IPS-18c (cell line): ENCODE measurements at regions not wholly inside any gene's neighbourhood (a gene's known extent, or its start where the extent isn't known, plus 50 kb on each side); places are given as distances from the start of the nearest gene placed in this dataset.

Experiments used
- H3K4me3 ChIP-seq: 2 replicates; pipeline ENCODE4 v1.7.0; 2013; ENCODE audit warnings: low read depth, mild to moderate bottlenecking, low read length, moderate library complexity; ENCODE audit not compliant: insufficient read depth
- H3K9me3 ChIP-seq: one replicate; pipeline ENCODE4 v1.6.1; 2013; ENCODE audit warnings: mild to moderate bottlenecking, low read length, moderate library complexity; ENCODE audit not compliant: control insufficient read depth, insufficient read depth

DNA sequence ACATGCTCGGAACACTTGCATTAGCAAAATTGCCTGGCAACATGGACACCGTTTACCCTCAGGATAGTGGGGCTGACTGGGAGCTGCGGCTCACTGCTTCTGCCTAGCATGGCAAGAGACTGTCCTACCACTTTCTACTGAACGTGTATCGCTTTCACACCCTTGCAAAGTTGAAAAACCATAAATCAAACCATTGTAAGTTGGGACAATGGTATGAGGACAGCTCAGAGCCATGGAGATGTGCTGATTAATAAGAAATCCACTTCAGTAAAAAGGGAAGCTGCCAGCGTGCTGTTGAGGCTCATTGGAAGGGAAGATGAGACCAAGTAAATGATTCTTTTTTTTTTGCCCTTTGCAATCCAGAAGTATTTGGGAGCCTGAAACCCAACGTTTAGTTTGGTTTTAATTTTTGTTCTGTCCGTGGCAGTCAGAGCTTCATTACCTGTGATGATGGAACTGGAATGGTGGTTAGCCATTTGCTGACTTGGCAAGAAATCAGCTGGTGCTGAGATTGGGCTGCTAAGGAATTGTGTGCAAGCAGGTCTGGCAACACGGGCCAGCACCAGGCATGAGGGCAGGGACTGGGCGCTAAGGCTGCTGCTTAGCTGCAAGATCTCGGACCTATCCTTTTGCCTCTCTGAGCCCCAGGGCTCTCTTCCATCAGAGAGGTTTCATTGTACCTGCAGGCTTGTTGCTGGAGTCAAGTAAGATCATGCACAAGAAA lies 75.5 kb upstream of the HS6ST1 start:
- no peak overlapping the region for H3K4me3 ChIP-seq
- H3K9me3 ChIP-seq, result no peaks in the 10 kb centered on the region

- no peak overlapping the region for H3K4me3 ChIP-seq
- H3K9me3 ChIP-seq, result no peaks in the 10 kb centered on the region
These were observed 76.5 kb upstream of the HS6ST1 start for GRCh38 chr2:128395196-128395595.

DNA sequence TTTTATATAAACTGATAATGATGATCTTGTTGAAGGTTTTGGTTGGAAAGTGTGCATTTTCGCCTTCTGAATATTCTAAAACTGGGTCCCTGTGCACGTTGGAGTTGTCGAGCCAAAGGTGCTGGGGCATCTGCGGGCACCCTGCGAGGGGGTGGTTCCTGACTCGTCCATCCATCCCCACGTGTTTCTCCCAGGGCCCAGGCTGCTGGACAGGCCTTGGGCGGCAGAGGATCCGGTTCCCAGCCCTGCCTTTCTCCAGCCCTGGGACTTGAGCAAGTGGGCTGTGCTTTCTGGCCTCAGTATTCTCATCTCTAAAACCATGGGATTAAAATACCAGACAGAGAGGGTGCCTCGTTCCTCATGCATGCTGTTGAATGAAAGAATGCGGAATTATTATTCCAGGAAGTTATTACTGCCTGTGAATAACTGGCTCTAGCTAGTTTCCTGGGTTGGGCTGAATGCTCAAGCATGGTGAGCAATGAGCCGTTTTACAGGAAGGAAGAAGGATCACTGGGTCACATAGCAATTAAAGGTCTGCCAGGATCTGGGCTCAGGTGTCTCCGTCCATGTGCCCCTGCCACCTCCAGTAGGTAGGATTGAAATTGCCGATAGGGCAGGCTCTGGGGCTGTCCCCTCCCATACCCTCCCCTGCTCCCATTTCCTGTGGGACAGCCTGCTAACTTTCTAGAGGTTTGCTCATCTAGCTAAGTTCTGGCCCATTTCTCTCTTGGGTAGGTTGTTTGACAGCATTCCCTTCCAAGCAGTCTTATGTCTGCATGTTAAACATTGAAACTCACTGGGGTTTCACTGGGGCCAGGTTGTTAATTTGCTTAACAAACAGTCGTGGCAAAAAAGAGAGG lies 77.2 kb upstream of the HS6ST1 start:
- H3K4me3 ChIP-seq, result no peak overlapping the region

DNA sequence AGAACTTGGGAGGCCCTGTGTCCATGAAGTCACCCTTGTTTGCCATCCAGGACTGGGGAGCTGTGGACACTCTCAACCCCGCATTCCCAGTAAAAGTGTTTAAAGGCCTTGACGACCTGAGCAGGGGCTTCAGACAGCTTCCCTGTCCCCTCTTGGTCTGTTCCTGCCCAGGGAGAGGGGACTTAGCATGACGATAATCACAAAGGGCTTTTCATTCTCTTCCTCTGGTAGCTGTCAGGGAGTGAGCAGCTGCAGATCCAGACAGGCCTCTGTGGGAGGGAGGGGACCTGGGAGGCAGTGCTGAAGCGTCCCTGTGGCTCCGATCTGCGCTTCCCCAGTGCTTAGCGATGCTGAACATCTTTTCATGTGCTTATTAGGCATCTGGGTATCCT lies 77.8 kb upstream of the HS6ST1 start:
- Histone ChIP-seq H3K4me3 (no peak overlapping the region), H3K9me3 (no peaks in the 10 kb centered on the region)

More for the DNA sequence above, 77.2 kb upstream of the HS6ST1 start:
- no peaks in the 10 kb centered on the region for H3K9me3 ChIP-seq

- no peaks in the 10 kb centered on the region for H3K9me3 ChIP-seq
- no peak overlapping the region for H3K4me3 ChIP-seq
These were observed 78.3 kb upstream of the HS6ST1 start for GRCh38 chr2:128396946-128397345.

GRCh38 chr2:128399256-128399655 lies 80.6 kb upstream of the HS6ST1 start:
- H3K9me3 ChIP-seq, result no peaks in the 10 kb centered on the region

DNA sequence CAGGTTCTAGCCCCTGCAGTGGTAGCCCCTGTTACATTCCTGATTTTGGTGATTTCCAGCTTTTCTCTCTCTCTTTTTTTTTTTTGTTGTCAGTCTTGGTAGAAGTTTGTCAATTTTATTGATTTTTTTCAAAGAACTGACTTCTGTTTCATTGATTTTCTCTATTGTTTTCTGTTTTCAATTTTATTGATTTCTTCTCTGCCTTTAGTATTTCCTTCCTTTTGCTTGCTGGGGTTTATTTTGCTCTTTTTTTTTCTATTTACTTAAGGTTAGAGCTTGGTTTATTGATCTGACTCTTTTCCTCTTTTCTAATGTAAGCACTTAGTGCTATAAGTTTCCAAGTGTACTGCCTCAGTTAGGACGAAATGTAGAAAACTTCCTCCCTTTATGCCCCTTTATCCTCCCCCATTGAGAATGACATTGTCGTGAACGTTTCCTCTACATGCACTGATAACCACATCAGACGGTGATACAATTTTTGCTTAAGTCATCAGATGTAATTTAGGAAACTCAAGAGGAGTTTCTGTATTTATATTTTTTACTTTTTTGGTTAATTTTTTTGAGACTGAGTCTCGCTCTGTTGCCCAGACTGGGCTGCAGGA lies 81.1 kb upstream of the HS6ST1 start:
- H3K4me3 ChIP-seq, result no peak overlapping the region
- no peaks in the 10 kb centered on the region for H3K9me3 ChIP-seq

More at GRCh38 chr2:128399256-128399655, 80.6 kb upstream of the HS6ST1 start:
- no peak overlapping the region for H3K4me3 ChIP-seq

- no peak overlapping the region for H3K4me3 ChIP-seq
- H3K9me3 ChIP-seq, result no peaks in the 10 kb centered on the region
These were observed 83.0 kb upstream of the HS6ST1 start for GRCh38 chr2:128401680-128402079.

GRCh38 chr2:128402911-128403670 lies 84.4 kb upstream of the HS6ST1 start:
- Histone ChIP-seq H3K9me3 (no peaks in the 10 kb centered on the region), H3K4me3 (no peak overlapping the region)

- H3K9me3 ChIP-seq, result no peaks in the 10 kb centered on the region
These were observed 85.4 kb upstream of the HS6ST1 start for GRCh38 chr2:128403814-128404708.

DNA sequence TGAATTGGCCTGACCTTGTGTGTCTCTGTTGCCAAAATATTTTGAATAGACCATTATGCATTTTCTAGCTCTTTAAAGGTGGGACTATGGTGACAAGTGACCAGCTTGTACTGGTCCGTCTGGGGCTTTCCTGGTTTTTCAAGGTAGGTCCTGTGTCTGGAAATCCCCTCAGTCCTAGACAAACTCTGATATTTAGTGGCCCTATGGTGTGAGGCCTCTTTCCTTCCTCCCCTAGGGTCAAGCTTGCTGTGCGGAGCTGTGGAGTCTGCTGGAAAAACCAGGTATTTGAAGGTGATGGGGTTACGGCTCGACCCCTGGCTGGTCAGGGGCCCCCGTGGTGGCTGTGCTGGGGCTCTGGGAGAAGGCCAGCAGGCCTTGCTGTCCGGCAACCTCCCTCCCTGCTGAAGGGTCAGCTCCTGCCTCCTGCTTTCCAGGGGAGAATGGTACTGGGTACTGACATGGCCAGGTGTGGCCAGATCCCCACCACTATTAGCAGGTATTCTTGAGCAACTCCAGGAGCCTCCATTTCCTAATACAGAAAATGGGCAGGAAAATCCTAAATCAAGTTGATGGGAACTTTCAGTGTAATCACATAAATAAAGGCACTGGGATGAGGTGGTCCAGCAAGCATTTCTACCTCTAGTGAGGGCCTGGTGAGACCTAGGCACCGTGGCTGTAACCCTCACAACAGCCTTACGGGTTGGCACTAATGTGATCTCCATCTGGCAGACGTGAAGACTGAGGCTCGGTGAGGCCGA lies 86.2 kb upstream of the HS6ST1 start:
- no peak overlapping the region for H3K4me3 ChIP-seq
- no peaks in the 10 kb centered on the region for H3K9me3 ChIP-seq

More at GRCh38 chr2:128403814-128404708, 85.4 kb upstream of the HS6ST1 start:
- H3K4me3 ChIP-seq, result no peak overlapping the region

DNA sequence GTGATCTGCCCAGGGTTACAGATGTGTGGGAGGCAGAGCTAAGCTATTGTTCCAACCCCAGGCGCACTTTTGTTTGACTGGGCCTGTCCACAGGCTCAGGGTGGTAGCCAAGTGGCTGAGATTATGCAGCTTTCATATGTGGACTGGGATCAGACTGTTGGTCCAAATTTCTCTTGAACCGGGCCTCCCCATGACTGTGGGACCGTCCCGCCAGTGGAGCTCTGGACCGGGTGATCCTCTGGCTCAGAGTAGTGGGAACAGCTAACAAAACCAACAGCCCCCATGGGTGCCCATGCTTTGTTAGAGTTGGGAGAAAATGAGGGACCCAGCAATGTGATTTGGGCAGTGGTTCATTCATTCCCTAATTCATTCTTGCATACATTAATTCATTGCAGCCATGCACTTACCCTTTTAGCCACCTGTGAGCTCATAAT lies 86.8 kb upstream of the HS6ST1 start:
- no peak overlapping the region for H3K4me3 ChIP-seq
- no peaks in the 10 kb centered on the region for H3K9me3 ChIP-seq

DNA sequence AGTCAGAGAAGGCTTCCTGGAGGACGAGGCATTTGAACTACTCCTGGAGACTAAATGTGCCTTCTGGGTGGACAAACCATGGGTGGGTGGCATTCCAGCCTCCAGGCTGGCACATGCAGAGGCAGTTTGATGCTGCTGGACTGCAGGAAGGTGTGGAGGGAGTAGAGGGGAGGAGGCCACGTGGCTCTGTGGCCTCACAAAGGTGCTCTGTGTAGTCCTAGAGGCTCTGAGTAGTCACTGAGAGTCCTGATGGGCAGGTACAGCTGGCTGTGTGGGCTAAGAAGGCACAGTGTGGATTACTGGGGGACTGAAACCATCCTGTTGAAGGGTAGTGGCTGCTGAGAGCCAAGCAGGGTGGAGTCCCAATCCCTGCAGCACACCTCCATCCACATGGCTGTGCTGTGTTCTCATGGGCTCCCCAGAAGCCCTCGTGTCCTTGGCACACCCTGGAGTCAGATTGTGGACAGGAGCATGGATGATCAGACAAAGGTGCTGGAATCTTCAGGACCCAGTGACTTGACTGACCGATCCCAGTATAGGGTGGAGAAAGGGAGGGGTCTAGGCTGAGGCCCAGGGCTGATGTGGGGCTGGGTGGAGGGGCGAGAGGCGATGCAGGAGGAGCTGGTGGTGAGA lies 87.4 kb upstream of the HS6ST1 start:
- Histone ChIP-seq H3K4me3 (no peak overlapping the region), H3K9me3 (no peaks in the 10 kb centered on the region)

DNA sequence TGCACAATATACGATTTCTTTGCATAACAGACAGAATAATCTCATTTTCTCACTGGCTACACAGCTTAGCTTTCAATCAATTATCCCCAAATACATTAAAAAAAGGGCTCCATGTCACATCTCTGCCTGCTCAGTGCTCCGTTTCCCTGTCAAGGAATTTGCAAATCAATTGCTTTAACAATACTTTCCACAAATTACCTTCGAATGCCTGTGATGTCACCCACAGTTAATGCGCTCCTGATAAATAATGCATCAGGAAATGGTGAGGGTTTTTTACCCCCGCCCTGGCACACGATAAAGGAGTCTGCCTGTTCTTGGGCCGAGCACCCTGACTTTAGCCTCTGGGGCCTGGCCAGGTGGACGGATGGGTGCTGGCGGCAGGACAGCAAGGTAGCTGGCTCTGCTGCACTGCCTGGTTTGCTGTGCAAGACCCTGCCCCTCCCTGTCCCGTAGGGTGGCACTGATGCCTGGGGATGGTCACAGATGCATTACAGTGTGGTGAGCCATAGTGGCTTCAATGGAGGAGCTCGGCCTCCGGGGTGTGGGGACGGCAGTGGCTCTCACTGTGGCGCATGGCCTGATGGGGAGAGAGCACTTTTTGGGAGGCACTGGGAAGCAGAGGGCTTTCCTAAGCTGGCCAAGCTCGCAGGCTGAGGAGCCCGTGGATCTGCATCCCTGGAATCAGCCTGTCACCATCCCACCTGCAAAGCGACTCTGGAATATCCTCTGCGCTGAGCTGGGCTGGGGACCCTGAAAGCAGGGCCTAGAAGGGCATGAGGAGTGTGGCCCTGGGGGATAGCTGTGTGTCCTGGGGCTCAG lies 88.3 kb upstream of the HS6ST1 start:
- Histone ChIP-seq H3K4me3 (no peak overlapping the region), H3K9me3 (no peaks in the 10 kb centered on the region)
